ENCODE measurements at regions not wholly inside any gene's neighbourhood (a gene's known extent, or its start where the extent isn't known, plus 50 kb on each side); places are given as distances from the start of the nearest gene placed in this dataset.

DNA sequence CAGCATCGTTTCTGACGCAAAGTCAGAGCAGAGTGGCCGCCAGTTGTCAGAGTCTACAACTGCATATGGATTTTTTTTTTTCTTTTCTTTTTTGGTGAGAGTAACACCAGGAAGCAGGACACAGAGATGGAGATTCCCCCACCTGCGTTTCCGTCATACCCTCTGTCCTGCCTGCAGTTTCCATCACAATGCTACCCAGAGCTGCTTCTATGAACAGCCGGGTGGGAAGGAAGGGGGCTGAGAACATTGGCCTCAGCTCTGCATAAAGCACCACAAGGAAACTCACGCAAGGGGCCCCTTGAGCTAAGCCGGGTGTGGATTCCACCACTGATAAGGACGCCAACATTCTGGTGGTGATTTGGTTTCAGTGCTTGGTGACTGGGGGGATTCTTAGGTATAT lies 183.5 kb upstream of the AFDN start:
- TF ChIP-seq, protein P1, sequence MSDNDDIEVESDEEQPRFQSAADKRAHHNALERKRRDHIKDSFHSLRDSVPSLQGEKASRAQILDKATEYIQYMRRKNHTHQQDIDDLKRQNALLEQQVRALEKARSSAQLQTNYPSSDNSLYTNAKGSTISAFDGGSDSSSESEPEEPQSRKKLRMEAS (IDR thresholded peaks at IDR 0.05), result no peak
- no peak for TF ChIP-seq TEAD4 (IDR thresholded peaks at IDR 0.05)
- TF ChIP-seq RAD21 (IDR thresholded peaks at IDR 0.05; ENCODE audit: low read depth), result no peak
- TF ChIP-seq EP300 (IDR thresholded peaks at IDR 0.05; ENCODE audit: borderline replicate concordance), result no peak
- TF ChIP-seq CEBPB (IDR thresholded peaks at IDR 0.05), result no peak
- TF ChIP-seq FOXM1 (IDR thresholded peaks at IDR 0.05; ENCODE audit: borderline replicate concordance, low read depth), result no peak
- TF ChIP-seq TAF1 (IDR thresholded peaks at IDR 0.05; ENCODE audit: low read depth), result no peak
- TF ChIP-seq, protein P2, sequence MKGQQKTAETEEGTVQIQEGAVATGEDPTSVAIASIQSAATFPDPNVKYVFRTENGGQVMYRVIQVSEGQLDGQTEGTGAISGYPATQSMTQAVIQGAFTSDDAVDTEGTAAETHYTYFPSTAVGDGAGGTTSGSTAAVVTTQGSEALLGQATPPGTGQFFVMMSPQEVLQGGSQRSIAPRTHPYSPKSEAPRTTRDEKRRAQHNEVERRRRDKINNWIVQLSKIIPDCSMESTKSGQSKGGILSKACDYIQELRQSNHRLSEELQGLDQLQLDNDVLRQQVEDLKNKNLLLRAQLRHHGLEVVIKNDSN (IDR thresholded peaks at IDR 0.05), result no peak
- TF ChIP-seq, protein P3, sequence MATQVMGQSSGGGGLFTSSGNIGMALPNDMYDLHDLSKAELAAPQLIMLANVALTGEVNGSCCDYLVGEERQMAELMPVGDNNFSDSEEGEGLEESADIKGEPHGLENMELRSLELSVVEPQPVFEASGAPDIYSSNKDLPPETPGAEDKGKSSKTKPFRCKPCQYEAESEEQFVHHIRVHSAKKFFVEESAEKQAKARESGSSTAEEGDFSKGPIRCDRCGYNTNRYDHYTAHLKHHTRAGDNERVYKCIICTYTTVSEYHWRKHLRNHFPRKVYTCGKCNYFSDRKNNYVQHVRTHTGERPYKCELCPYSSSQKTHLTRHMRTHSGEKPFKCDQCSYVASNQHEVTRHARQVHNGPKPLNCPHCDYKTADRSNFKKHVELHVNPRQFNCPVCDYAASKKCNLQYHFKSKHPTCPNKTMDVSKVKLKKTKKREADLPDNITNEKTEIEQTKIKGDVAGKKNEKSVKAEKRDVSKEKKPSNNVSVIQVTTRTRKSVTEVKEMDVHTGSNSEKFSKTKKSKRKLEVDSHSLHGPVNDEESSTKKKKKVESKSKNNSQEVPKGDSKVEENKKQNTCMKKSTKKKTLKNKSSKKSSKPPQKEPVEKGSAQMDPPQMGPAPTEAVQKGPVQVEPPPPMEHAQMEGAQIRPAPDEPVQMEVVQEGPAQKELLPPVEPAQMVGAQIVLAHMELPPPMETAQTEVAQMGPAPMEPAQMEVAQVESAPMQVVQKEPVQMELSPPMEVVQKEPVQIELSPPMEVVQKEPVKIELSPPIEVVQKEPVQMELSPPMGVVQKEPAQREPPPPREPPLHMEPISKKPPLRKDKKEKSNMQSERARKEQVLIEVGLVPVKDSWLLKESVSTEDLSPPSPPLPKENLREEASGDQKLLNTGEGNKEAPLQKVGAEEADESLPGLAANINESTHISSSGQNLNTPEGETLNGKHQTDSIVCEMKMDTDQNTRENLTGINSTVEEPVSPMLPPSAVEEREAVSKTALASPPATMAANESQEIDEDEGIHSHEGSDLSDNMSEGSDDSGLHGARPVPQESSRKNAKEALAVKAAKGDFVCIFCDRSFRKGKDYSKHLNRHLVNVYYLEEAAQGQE (IDR thresholded peaks at IDR 0.05; ENCODE audit: low read depth), result no peak

DNA sequence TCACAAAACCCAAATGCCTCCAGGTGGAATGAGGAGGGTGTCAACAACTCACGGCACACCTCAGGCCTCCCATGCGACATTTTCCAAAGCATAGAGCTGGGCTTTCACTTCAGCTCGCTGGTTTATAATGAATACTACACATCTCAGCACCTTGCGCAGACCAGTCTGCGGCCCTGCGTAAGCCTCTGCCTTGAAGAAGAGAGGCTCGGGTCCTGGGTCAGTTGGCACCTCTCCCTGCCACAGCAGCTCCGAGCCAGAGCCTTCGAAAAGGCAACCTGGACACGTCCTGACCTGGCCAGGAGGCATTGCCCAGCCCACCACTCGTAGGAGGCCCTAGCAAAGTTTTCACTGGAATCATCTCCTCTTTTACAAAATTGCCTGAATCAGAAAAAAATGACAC lies 183.0 kb upstream of the AFDN start:
- TF ChIP-seq CEBPB (IDR thresholded peaks at IDR 0.05) (no peak), TEAD4 (IDR thresholded peaks at IDR 0.05) (no peak), EGR1 (IDR thresholded peaks at IDR 0.05) (no peak)

DNA sequence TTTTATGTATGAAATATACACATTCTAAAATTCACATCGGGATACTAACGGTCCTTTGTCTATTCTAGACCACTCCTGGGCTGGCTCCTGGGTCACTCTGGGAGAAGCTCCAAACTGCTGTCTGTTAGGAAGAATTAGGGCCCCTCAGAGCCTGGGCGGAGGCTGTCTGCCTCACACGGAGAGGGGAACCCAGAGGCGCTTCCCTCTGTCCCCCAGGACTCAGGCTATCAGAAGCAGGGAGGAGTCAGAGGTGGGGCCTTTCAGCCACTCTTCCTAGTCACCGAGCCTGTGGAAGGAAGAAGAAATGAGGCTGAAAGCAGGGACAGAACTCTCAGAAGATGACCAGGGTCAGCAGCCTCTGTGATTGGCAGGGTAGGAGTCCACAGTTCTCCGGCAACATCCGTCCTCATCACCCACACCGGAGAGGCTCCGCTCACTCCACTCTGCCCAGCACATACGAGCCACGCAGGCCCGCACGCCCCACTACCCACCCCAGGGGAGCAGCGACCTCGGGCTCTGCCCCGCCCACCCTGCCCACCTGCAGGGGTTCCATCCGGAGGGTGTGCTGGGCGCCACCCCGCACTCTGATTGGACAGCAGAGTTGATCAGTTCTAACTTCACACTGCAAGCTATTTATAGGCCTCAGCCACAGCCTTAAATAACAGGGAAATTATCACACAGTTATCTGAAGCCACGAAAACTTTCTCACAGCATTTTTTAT lies 182.1 kb upstream of the AFDN start:
- TF ChIP-seq, protein P2 (IDR thresholded peaks at IDR 0.05), result no peak
- TF ChIP-seq, protein P3 (IDR thresholded peaks at IDR 0.05; ENCODE audit: low read depth), result no peak
- TF ChIP-seq TEAD4 (IDR thresholded peaks at IDR 0.05) (no peak), EGR1 (IDR thresholded peaks at IDR 0.05) (no peak), YY1 (IDR thresholded peaks at IDR 0.05; ENCODE audit: low read depth) (no peak), RAD21 (IDR thresholded peaks at IDR 0.05; ENCODE audit: low read depth) (no peak), CEBPB (IDR thresholded peaks at IDR 0.05) (no peak), FOXM1 (IDR thresholded peaks at IDR 0.05; ENCODE audit: borderline replicate concordance, low read depth) (no peak), TAF1 (IDR thresholded peaks at IDR 0.05; ENCODE audit: low read depth) (no peak), TCF12 (IDR thresholded peaks at IDR 0.05; ENCODE audit: low read depth) (no peak), EP300 (IDR thresholded peaks at IDR 0.05; ENCODE audit: borderline replicate concordance) (no peak), NFIC (IDR thresholded peaks at IDR 0.05) (no peak), CREB1 (IDR thresholded peaks at IDR 0.05; ENCODE audit: low read depth) (no peak), ZBTB7A (IDR thresholded peaks at IDR 0.05; ENCODE audit: low read depth) (no peak)
- TF ChIP-seq, protein P1 (IDR thresholded peaks at IDR 0.05), result no peak

DNA sequence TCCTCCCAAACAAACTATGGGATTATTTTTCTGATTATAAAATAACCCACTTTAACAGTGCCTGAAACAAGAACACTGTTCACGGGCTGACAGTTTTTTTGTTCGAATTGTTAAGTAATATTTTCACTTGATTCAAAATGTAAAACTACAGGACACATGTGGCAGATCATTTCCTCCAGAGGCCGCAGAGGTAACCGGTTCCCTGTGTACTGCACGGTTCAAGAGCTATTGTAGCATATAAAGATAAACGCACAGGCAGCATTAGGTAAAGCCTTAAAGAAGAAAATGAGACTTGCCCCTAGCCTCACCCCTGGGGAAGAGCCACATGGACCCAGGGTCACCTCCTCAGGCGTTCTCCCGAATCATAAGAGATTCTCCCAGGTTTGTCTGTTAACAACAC lies 181.3 kb upstream of the AFDN start:
- TF ChIP-seq EGR1 (IDR thresholded peaks at IDR 0.05), result no peak
- no peak for TF ChIP-seq ZBTB7A (IDR thresholded peaks at IDR 0.05; ENCODE audit: low read depth)
- no peak for TF ChIP-seq NFIC (IDR thresholded peaks at IDR 0.05)
- TF ChIP-seq FOXM1 (IDR thresholded peaks at IDR 0.05; ENCODE audit: borderline replicate concordance, low read depth), result no peak
- no peak for TF ChIP-seq TEAD4 (IDR thresholded peaks at IDR 0.05)
- TF ChIP-seq CREB1 (IDR thresholded peaks at IDR 0.05; ENCODE audit: low read depth), result no peak
- TF ChIP-seq TAF1 (IDR thresholded peaks at IDR 0.05; ENCODE audit: low read depth), result no peak
- TF ChIP-seq TCF12 (IDR thresholded peaks at IDR 0.05; ENCODE audit: low read depth), result no peak
- no peak for TF ChIP-seq YY1 (IDR thresholded peaks at IDR 0.05; ENCODE audit: low read depth)
- TF ChIP-seq, protein P2 (IDR thresholded peaks at IDR 0.05), result no peak
- no peak for TF ChIP-seq EP300 (IDR thresholded peaks at IDR 0.05; ENCODE audit: borderline replicate concordance)
- no peak for TF ChIP-seq RAD21 (IDR thresholded peaks at IDR 0.05; ENCODE audit: low read depth)
- TF ChIP-seq CEBPB (IDR thresholded peaks at IDR 0.05), result no peak
- TF ChIP-seq, protein P3 (IDR thresholded peaks at IDR 0.05; ENCODE audit: low read depth), result no peak
- TF ChIP-seq, protein P1 (IDR thresholded peaks at IDR 0.05), result no peak
